ENCODE measurements at regions not wholly inside any gene's neighbourhood (a gene's known extent, or its start where the extent isn't known, plus 50 kb on each side); places are given as distances from the start of the nearest gene placed in this dataset.

DNA sequence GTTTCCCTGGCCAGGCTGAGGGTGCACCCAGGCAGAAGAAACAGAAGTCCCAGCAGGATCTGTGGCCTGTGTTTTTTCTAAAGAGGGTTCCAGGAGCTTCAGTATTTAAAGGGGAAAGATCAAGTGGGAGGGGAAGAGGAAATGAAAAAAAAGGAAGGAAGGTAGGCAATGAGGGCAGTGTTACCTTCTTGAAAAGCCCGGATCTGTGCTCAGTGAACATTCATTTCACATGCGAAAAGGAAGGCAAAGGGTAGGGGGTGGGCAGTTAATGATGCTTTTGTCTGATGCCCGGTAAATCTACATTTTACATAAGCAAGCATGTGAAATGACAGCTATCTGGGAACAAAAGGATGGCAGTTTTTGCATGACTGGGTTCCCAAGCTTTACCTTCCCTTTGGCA, 326.2 kb downstream of the UQCRFS1 start:
- Histone ChIP-seq H3K27ac (no peak overlapping the region), H3K4me1 (no peaks in the 10 kb centered on the region), H3K27me3 (no peaks in the 10 kb centered on the region), H3K36me3 (no peaks in the 10 kb centered on the region), H3K4me3 (no peak overlapping the region), H3K9me3 (no peaks in the 10 kb centered on the region)
- no peak for TF ChIP-seq CTCF (IDR thresholded peaks at IDR 0.05)
- no peak for TF ChIP-seq POLR2A (IDR thresholded peaks at IDR 0.05)
- intact Hi-C loops (cut with DNase I) = loop anchor here in 1 of 2 donors (10.0 kb wide), 1 partner anchor 152 kb away; no protein-coding TSS in a partner anchor
- ATAC-seq (no peak), DNase-seq (no peak)
- 30% methylated on average over 3 of the region's 3 CpGs for WGBS (ENCODE audit: insufficient coverage, low coverage, low lambda C conversion rate, missing lambda C conversion rate)

GRCh38 chr19:28885965-28886364, 327.0 kb downstream of the UQCRFS1 start:
- no peaks in the 10 kb centered on the region for H3K4me1 ChIP-seq
- no peaks in the 10 kb centered on the region for H3K9me3 ChIP-seq
- TF ChIP-seq POLR2A (IDR thresholded peaks at IDR 0.05) (no peak), CTCF (IDR thresholded peaks at IDR 0.05) (no peak)
- H3K36me3 ChIP-seq = no peaks in the 10 kb centered on the region
- no peak overlapping the region for H3K4me3 ChIP-seq
- H3K27ac ChIP-seq = no peak overlapping the region
- WGBS (ENCODE audit: insufficient coverage, low coverage, low lambda C conversion rate, missing lambda C conversion rate) = 6% methylated on average over 3 of the region's 4 CpGs
- intact Hi-C loops (cut with DNase I) = loop anchor here in 1 of 2 donors (10.0 kb wide), 1 partner anchor 151 kb away; no protein-coding TSS in a partner anchor
- DNase-seq = no peak
- no peaks in the 10 kb centered on the region for H3K27me3 ChIP-seq
- no peak for ATAC-seq

DNA sequence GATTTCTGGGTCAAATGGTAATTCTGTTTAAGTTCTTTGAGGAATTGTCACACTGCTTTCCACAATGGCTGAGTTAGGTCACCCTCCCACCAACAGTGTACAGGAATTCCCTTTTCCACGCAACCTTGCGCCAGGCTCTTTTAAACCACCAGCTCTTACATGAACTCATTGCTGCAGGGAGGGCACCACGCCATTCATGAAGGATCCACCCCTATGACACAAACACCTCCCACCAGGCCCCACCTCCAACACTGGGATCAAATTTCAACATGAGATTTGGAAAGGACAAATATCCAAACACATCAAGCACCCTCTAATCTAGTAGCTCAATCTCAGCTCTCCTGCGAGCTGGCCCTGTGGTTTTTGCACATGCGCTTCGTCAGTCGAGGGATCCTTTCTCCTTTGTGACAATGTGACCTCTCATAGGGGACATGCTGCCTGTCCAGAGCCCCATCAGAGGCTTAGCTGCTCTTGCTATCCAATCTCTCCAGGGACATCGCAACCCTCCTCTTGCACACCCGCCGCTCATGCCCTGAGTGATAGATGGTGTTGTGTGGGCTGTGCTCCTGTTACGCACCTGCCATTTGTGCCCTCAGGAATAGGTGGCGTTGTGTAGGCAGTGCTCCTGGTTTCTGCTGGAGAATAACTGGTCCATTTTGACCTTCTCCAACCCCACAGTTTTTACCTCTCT, 328.0 kb downstream of the UQCRFS1 start:
- no peak overlapping the region for H3K27ac ChIP-seq
- H3K27me3 ChIP-seq = no peaks in the 10 kb centered on the region
- no peaks in the 10 kb centered on the region for H3K36me3 ChIP-seq
- no peaks in the 10 kb centered on the region for H3K4me1 ChIP-seq
- 74% methylated on average over 10 of the region's 12 CpGs for WGBS (ENCODE audit: insufficient coverage, low coverage, low lambda C conversion rate, missing lambda C conversion rate)
- no peaks in the 10 kb centered on the region for H3K9me3 ChIP-seq
- intact Hi-C loops (cut with DNase I) = loop anchor here in 1 of 2 donors (10.0 kb wide), 1 partner anchor 150 kb away; no protein-coding TSS in a partner anchor
- H3K4me3 ChIP-seq = no peak overlapping the region
- DNase-seq = no peak
- no peak for ATAC-seq
- TF ChIP-seq POLR2A (IDR thresholded peaks at IDR 0.05) (no peak), CTCF (IDR thresholded peaks at IDR 0.05) (no peak)

GRCh38 chr19:28883241-28883693, 329.7 kb downstream of the UQCRFS1 start:
- DNase-seq (no peak), ATAC-seq (no peak)
- no peak for TF ChIP-seq CTCF (IDR thresholded peaks at IDR 0.05)
- no peak for TF ChIP-seq POLR2A (IDR thresholded peaks at IDR 0.05)
- intact Hi-C loops (cut with DNase I) = loop anchor here in 1 of 2 donors (10.0 kb wide), 1 partner anchor 148 kb away; no protein-coding TSS in a partner anchor
- WGBS (ENCODE audit: insufficient coverage, low coverage, low lambda C conversion rate, missing lambda C conversion rate) = 23% methylated on average over 5 of the region's 9 CpGs
- Histone ChIP-seq H3K27me3 (no peaks in the 10 kb centered on the region), H3K36me3 (no peaks in the 10 kb centered on the region), H3K4me1 (no peaks in the 10 kb centered on the region), H3K4me3 (no peak overlapping the region), H3K27ac (no peak overlapping the region), H3K9me3 (no peaks in the 10 kb centered on the region)
